ENCODE measurements at regions not wholly inside any gene's neighbourhood (a gene's known extent, or its start where the extent isn't known, plus 50 kb on each side); places are given as distances from the start of the nearest gene placed in this dataset.
"Not testable (repeated sequence)": the region's sequence is repeated elsewhere in the genome, so short reads cannot be mapped to it uniquely, and the experiment has no call there.

GRCh38 chr9:101916948-101917347 lies 178.5 kb upstream of the GRIN3A start:
- not testable (repeated sequence) for TF ChIP-seq EZH2 (IDR thresholded peaks at IDR 0.05; ENCODE audit: borderline replicate concordance, insufficient read depth, low read depth, low read length, poor library complexity, severe bottlenecking); CTCF (IDR thresholded peaks at IDR 0.05)

All from B cell (primary cell).